Astrocyte (in vitro differentiated cells and primary cell): ENCODE measurements at regions not wholly inside any gene's neighbourhood (a gene's known extent, or its start where the extent isn't known, plus 50 kb on each side); places are given as distances from the start of the nearest gene placed in this dataset.

Experiments
- DNase-seq: peaks from one replicate; pipeline ENCODE4 v3.0.0-alpha.2; 2010; ENCODE audit warnings: low read depth
- FAIRE-seq: peaks from 2 replicates; lab custom pipeline; 2011; peaks lifted over from hg19 to GRCh38; lab: Jason Lieb, UNC
- H2AFZ ChIP-seq: 2 replicates; pipeline ENCODE4 v1.6.0; 2012; ENCODE audit warnings: low read depth, low read length, inconsistent platforms
- H3K27ac ChIP-seq: 2 replicates; pipeline ENCODE4 v1.5.1; 2011; ENCODE audit warnings: low read depth, low read length, inconsistent platforms
- H3K27me3 ChIP-seq: 2 replicates; pipeline ENCODE4 v1.6.0; 2011; ENCODE audit warnings: low read length, inconsistent platforms; ENCODE audit not compliant: insufficient read depth
- H3K36me3 ChIP-seq: 2 replicates; pipeline ENCODE4 v1.5.1; 2011; ENCODE audit warnings: low read length, inconsistent platforms; ENCODE audit not compliant: insufficient read depth
- H3K4me1 ChIP-seq: 2 replicates; pipeline ENCODE4 v1.5.1; 2011; ENCODE audit warnings: low read length, inconsistent platforms; ENCODE audit not compliant: insufficient read depth
- H3K4me2 ChIP-seq: 2 replicates; pipeline ENCODE4 v1.6.0; 2012; ENCODE audit warnings: low read length, inconsistent platforms
- H3K4me3 ChIP-seq: 2 replicates; pipeline ENCODE4 v1.5.1; 2011; ENCODE audit warnings: low read depth, mild to moderate bottlenecking, low read length, inconsistent platforms; ENCODE audit not compliant: insufficient read depth
- H3K79me2 ChIP-seq: 2 replicates; pipeline ENCODE4 v1.6.0; 2012; ENCODE audit warnings: mild to moderate bottlenecking, low read length, inconsistent platforms; ENCODE audit not compliant: insufficient read depth
- H3K9ac ChIP-seq: 2 replicates; pipeline ENCODE4 v1.6.0; 2012; ENCODE audit warnings: mild to moderate bottlenecking, low read length, inconsistent platforms
- H3K9me3 ChIP-seq: 2 replicates; pipeline ENCODE4 v1.5.1; 2012; ENCODE audit warnings: low read depth, mild to moderate bottlenecking, low read length, inconsistent platforms; ENCODE audit not compliant: insufficient read depth
- H4K20me1 ChIP-seq: 2 replicates; pipeline ENCODE4 v1.6.0; 2012; ENCODE audit warnings: low read length, inconsistent platforms; ENCODE audit not compliant: insufficient read depth
- H3K27ac Mint-ChIP-seq: one replicate; pipeline ENCODE4 v1.8.0; 2021; ENCODE audit warnings: mild to moderate bottlenecking, mixed read lengths; ENCODE audit not compliant: unreplicated experiment
- H3K27me3 Mint-ChIP-seq: one replicate; pipeline ENCODE4 v1.8.0; 2021; ENCODE audit warnings: low read depth, mixed read lengths; ENCODE audit not compliant: unreplicated experiment
- H3K36me3 Mint-ChIP-seq: one replicate; pipeline ENCODE4 v1.8.0; 2021; ENCODE audit warnings: low read depth, mixed read lengths; ENCODE audit not compliant: unreplicated experiment
- H3K4me1 Mint-ChIP-seq: one replicate; pipeline ENCODE4 v1.8.0; 2021; ENCODE audit warnings: low read depth, mixed read lengths; ENCODE audit not compliant: unreplicated experiment
- H3K4me3 Mint-ChIP-seq: one replicate; pipeline ENCODE4 v1.8.0; 2021; ENCODE audit warnings: mild to moderate bottlenecking, moderate library complexity, mixed read lengths; ENCODE audit not compliant: unreplicated experiment
- H3K9me3 Mint-ChIP-seq: one replicate; pipeline ENCODE4 v1.8.0; 2021; ENCODE audit warnings: mild to moderate bottlenecking, mixed read lengths; ENCODE audit not compliant: unreplicated experiment
- EZH2 ChIP-seq: IDR thresholded peaks from 2 replicates; pipeline ENCODE4 v1.6.1; 2012; ENCODE audit warnings: mild to moderate bottlenecking, low read length, inconsistent platforms; ENCODE audit not compliant: insufficient read depth
- TF ChIP-seq, protein P1 (sequence below): IDR thresholded peaks from 2 replicates; pipeline ENCODE4 v1.5.1; 2011; ENCODE audit warnings: low read depth, mild to moderate bottlenecking, inconsistent platforms, low read length, moderate library complexity; ENCODE audit not compliant: insufficient read depth

DNA sequence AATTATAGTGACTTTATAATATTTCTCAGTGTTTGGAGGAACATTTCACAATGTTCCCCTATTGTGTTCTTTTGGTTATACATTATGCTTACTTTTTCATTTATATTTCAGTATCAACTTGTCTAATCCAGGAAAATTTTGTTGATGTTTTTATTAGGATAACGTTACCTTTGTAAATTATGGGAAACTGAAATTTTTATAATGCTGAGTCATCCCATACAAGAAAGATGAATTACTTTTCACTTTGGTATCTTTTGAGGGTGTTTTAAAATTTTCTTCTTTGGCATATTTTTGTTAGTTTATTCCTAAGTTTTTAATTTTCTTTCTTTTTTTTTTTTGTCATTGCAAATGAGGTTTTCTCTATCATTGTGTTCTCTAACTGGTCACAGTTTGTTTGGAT is 542.7 kb downstream of the SLC16A7 start:
- H3K4me3 Mint-ChIP-seq = no peak overlapping the region
- Histone ChIP-seq H2AFZ (no peak overlapping the region), H3K4me1 (no peaks in the 10 kb centered on the region), H3K4me3 (no peak overlapping the region), H3K9ac (no peak overlapping the region), H4K20me1 (no peaks in the 10 kb centered on the region), H3K27ac (no peak overlapping the region), H3K79me2 (no peaks in the 10 kb centered on the region), H3K36me3 (no peaks in the 10 kb centered on the region), H3K9me3 (no peaks in the 10 kb centered on the region), H3K27me3 (no peaks in the 10 kb centered on the region), H3K4me2 (no peak overlapping the region)
- TF ChIP-seq EZH2 = no peak
- TF ChIP-seq, protein P1, sequence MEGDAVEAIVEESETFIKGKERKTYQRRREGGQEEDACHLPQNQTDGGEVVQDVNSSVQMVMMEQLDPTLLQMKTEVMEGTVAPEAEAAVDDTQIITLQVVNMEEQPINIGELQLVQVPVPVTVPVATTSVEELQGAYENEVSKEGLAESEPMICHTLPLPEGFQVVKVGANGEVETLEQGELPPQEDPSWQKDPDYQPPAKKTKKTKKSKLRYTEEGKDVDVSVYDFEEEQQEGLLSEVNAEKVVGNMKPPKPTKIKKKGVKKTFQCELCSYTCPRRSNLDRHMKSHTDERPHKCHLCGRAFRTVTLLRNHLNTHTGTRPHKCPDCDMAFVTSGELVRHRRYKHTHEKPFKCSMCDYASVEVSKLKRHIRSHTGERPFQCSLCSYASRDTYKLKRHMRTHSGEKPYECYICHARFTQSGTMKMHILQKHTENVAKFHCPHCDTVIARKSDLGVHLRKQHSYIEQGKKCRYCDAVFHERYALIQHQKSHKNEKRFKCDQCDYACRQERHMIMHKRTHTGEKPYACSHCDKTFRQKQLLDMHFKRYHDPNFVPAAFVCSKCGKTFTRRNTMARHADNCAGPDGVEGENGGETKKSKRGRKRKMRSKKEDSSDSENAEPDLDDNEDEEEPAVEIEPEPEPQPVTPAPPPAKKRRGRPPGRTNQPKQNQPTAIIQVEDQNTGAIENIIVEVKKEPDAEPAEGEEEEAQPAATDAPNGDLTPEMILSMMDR = no peak
- no peaks in the 10 kb centered on the region for H3K27me3 Mint-ChIP-seq
- H3K36me3 Mint-ChIP-seq = no peaks in the 10 kb centered on the region
- FAIRE-seq = no peak
- no peak for DNase-seq
- no peaks in the 10 kb centered on the region for H3K9me3 Mint-ChIP-seq
- H3K27ac Mint-ChIP-seq = no peak overlapping the region
- no peaks in the 10 kb centered on the region for H3K4me1 Mint-ChIP-seq

DNA sequence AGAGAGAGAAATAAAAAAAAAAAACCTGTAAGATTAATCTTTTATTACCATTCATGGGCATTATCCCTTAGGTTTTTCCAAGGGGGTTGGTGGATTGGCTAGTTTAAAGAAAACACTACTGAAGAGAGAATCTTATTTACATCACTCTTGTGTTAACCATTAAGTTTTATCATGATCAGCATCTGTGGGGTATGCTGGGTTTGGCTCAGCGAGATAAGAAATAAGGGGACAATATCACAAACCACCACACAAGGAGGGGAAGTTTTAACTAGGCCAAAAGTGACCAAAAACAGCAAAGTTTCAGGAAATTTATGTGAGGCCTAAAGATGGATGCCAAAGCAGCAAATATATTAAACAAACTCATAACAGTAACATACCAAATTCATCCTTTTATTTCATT is 548.6 kb downstream of the SLC16A7 start:
- FAIRE-seq (no peak), DNase-seq (no peak)
- Mint-ChIP-seq H3K4me1 (peaks cover 11% of the 10 kb centered on the region), H3K27me3 (no peaks in the 10 kb centered on the region), H3K4me3 (no peak overlapping the region), H3K9me3 (no peaks in the 10 kb centered on the region), H3K27ac (no peak overlapping the region), H3K36me3 (no peaks in the 10 kb centered on the region)
- Histone ChIP-seq H4K20me1 (no peaks in the 10 kb centered on the region), H3K9me3 (no peaks in the 10 kb centered on the region), H3K9ac (no peak overlapping the region), H3K79me2 (no peaks in the 10 kb centered on the region), H3K27ac (no peak overlapping the region), H3K4me1 (peaks cover 13% of the 10 kb centered on the region), H3K27me3 (no peaks in the 10 kb centered on the region), H3K36me3 (no peaks in the 10 kb centered on the region), H2AFZ (no peak overlapping the region), H3K4me2 (no peak overlapping the region), H3K4me3 (no peak overlapping the region)
- TF ChIP-seq, protein P1 = no peak
- no peak for TF ChIP-seq EZH2

DNA sequence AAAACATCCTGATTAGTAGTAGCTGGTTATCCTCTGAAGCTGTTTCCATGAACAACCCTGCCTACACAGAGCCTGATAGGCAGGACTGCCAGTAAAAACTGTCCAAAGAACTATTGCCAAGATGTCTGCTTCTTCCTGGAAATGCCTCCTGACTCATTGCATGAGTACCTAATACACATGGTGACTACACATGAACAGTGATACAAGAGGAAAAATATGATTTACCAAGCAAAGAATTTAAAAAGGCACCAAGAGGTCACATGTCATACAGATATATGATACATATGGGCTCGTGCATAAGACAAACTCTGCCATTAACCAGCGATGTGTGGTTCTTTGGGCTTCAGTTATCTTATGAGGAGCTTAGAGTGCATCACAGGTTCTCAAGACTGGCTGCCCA is 552.3 kb downstream of the SLC16A7 start:
- H2AFZ ChIP-seq = peak overlapping the region; percentile 47
- FAIRE-seq = peak; percentile 98
- peak overlapping the region; percentile 58 for H3K9ac ChIP-seq
- peak overlapping the region; percentile 10 for H3K4me3 ChIP-seq
- no peaks in the 10 kb centered on the region for H4K20me1 ChIP-seq
- no peaks in the 10 kb centered on the region for H3K27me3 Mint-ChIP-seq
- H3K27me3 ChIP-seq = no peaks in the 10 kb centered on the region
- peak overlapping the region; percentile 79 for H3K27ac Mint-ChIP-seq
- H3K9me3 ChIP-seq = no peaks in the 10 kb centered on the region
- H3K79me2 ChIP-seq = no peaks in the 10 kb centered on the region
- peaks cover 13% of the 10 kb centered on the region for H3K4me1 ChIP-seq
- peaks cover 11% of the 10 kb centered on the region for H3K4me1 Mint-ChIP-seq
- H3K4me3 Mint-ChIP-seq = no peak overlapping the region
- no peak for TF ChIP-seq EZH2
- TF ChIP-seq, protein P1 = no peak
- H3K4me2 ChIP-seq = peak overlapping the region; percentile 64
- peak; percentile 97 for DNase-seq
- H3K36me3 ChIP-seq = no peaks in the 10 kb centered on the region
- H3K9me3 Mint-ChIP-seq = no peaks in the 10 kb centered on the region
- peak overlapping the region; percentile 93 for H3K27ac ChIP-seq
- no peaks in the 10 kb centered on the region for H3K36me3 Mint-ChIP-seq
